CD4-positive, alpha-beta T cell (primary cell): ENCODE measurements at regions not wholly inside any gene's neighbourhood (a gene's known extent, or its start where the extent isn't known, plus 50 kb on each side); places are given as distances from the start of the nearest gene placed in this dataset.

Experiments
- ATAC-seq: fragments of 200-7000 bp; cut with Tn5 transposase; one replicate; pipeline ENCODE4 v1.10.0; 2022; ENCODE audit warnings: mild to moderate bottlenecking; ENCODE audit not compliant: poor library complexity
- CTCF ChIA-PET: fragments of 350-600 bp; sonication (Branson Sonifier 250); formaldehyde crosslinking; loops from one replicate; lab custom pipeline; 2021; ENCODE audit warnings: antibody characterized with exemption, inconsistent platforms; lab: Charles Lee
- POLR2A ChIA-PET: fragments of 350-600 bp; sonication (Branson Sonifier 250); formaldehyde crosslinking; loops from one replicate; lab custom pipeline; 2021; ENCODE audit warnings: antibody characterized with exemption, inconsistent platforms; lab: Charles Lee
- DNase-seq, 14 experiments: peaks; one replicate each; pipeline ENCODE4 v3.0.0-alpha.2; 2013 to 2020; ENCODE audit warnings: mixed read lengths in 2 of 14
- H3K27ac ChIP-seq, 2 donors: one replicate each; pipeline versions ENCODE4 v1.5.1 to v1.7.0; 2013; ENCODE audit warnings: low read length in 2 of 2, low read depth in 1 of 2, mild to moderate bottlenecking in 1 of 2
- H3K27me3 ChIP-seq, 2 experiments: 1 replicate in 1 of 2; 2 replicates in 1 of 2; pipeline versions ENCODE4 v1.6.1 to v1.7.0; 2013; ENCODE audit warnings: low read length in 2 of 2, control low read depth in 1 of 2, mild to moderate bottlenecking in 1 of 2, moderate library complexity in 1 of 2; ENCODE audit not compliant: insufficient read depth in 2 of 2, control insufficient read depth in 1 of 2
- H3K36me3 ChIP-seq: one replicate; pipeline ENCODE4 v1.6.1; 2013; ENCODE audit warnings: low read length, control low read depth; ENCODE audit not compliant: insufficient read depth
- H3K4me1 ChIP-seq: one replicate; pipeline ENCODE4 v1.6.1; 2013; ENCODE audit warnings: low read length, control low read depth; ENCODE audit not compliant: insufficient read depth
- H3K4me3 ChIP-seq: one replicate; pipeline ENCODE4 v1.5.1; 2013; ENCODE audit warnings: mild to moderate bottlenecking, low read length, moderate library complexity
- H3K9me3 ChIP-seq, 2 experiments: 1 replicate in 1 of 2; 2 replicates in 1 of 2; pipeline versions ENCODE4 v1.6.1 to v1.7.0; 2013; ENCODE audit warnings: low read length in 2 of 2, mild to moderate bottlenecking in 2 of 2, control low read depth in 1 of 2, moderate library complexity in 1 of 2; ENCODE audit not compliant: control insufficient read depth in 1 of 2, insufficient read depth in 1 of 2
- H3K27ac Mint-ChIP-seq: one replicate; pipeline ENCODE4 v1.8.0; 2020; ENCODE audit warnings: mixed read lengths
- H3K27me3 Mint-ChIP-seq: one replicate; pipeline ENCODE4 v1.8.0; 2021; ENCODE audit warnings: mixed read lengths
- H3K36me3 Mint-ChIP-seq: one replicate; pipeline ENCODE4 v1.8.0; 2021; ENCODE audit warnings: low read depth, mixed read lengths
- H3K4me1 Mint-ChIP-seq: one replicate; pipeline ENCODE4 v1.8.0; 2021; ENCODE audit warnings: low read depth, mixed read lengths
- H3K4me3 Mint-ChIP-seq: one replicate; pipeline ENCODE4 v1.8.0; 2020; ENCODE audit warnings: mild to moderate bottlenecking, mixed read lengths
- H3K9me3 Mint-ChIP-seq: one replicate; pipeline ENCODE4 v1.8.0; 2020; ENCODE audit warnings: mixed read lengths
- CTCF ChIP-seq: fragments of 200-600 bp; IDR thresholded peaks from one replicate; pipeline ENCODE4 v1.8.0; 2022; ENCODE audit warnings: antibody characterized with exemption, mild to moderate bottlenecking
- intact Hi-C, 2 experiments: fragments of 100-400 bp; cut with DNase I in 1 of 2; cut with micrococcal nuclease in 1 of 2; formaldehyde crosslinking; loops; one replicate each; pipeline versions ENCODE4 v1.15.1 to v1.9.0; 2023 to 2025; cut with DNase I, micrococcal nuclease

GRCh38 chr12:25009496-25010092 lies 60.7 kb upstream of the BCAT1 start:
- Histone ChIP-seq H3K36me3 (no peaks in the 10 kb centered on the region), H3K4me1 (no peaks in the 10 kb centered on the region), H3K27me3 (no peaks in the 10 kb centered on the region), H3K4me3 (no peak overlapping the region), H3K9me3 (no peaks in the 10 kb centered on the region), H3K27ac (no peak overlapping the region)
- H3K4me3 Mint-ChIP-seq: no peak overlapping the region
- ChIA-PET POLR2A (interaction anchor here (1.0 to 1.2 kb wide), 2 partner anchors 42 to 43 kb away, joined by 3 to 4 read pairs; a partner anchor contains a TSS), CTCF (no interaction called here)
- H3K27ac Mint-ChIP-seq: no peak overlapping the region
- no peaks in the 10 kb centered on the region for H3K27me3 Mint-ChIP-seq
- intact Hi-C loops: no loop called here
- no peaks in the 10 kb centered on the region for H3K9me3 Mint-ChIP-seq
- ATAC-seq (no peak), DNase-seq (no peak)
- no peak for TF ChIP-seq CTCF
- no peaks in the 10 kb centered on the region for H3K4me1 Mint-ChIP-seq
- H3K36me3 Mint-ChIP-seq: no peaks in the 10 kb centered on the region

GRCh38 chr12:25005376-25005775 lies 56.5 kb upstream of the BCAT1 start:
- no peaks in the 10 kb centered on the region for H3K27me3 ChIP-seq
- H3K9me3 ChIP-seq: no peaks in the 10 kb centered on the region
- H3K36me3 ChIP-seq: no peaks in the 10 kb centered on the region
- DNase-seq (no peak), ATAC-seq (no peak)
- no peak overlapping the region for H3K4me3 ChIP-seq
- Mint-ChIP-seq H3K4me1 (no peaks in the 10 kb centered on the region), H3K27me3 (no peaks in the 10 kb centered on the region), H3K36me3 (no peaks in the 10 kb centered on the region), H3K4me3 (no peak overlapping the region), H3K27ac (no peak overlapping the region), H3K9me3 (no peaks in the 10 kb centered on the region)
- CTCF ChIA-PET: no interaction called here
- TF ChIP-seq CTCF: no peak
- POLR2A ChIA-PET: no interaction called here
- no peaks in the 10 kb centered on the region for H3K4me1 ChIP-seq
- no peak overlapping the region for H3K27ac ChIP-seq
- intact Hi-C loops: no loop called here

GRCh38 chr12:25004447-25004846 lies 55.5 kb upstream of the BCAT1 start:
- no peak for DNase-seq
- ChIA-PET POLR2A (no interaction called here), CTCF (no interaction called here)
- Histone ChIP-seq H3K4me1 (no peaks in the 10 kb centered on the region), H3K27me3 (no peaks in the 10 kb centered on the region), H3K9me3 (no peaks in the 10 kb centered on the region), H3K4me3 (no peak overlapping the region), H3K36me3 (no peaks in the 10 kb centered on the region), H3K27ac (no peak overlapping the region)
- intact Hi-C loops: no loop called here
- no peak for ATAC-seq
- no peak overlapping the region for H3K27ac Mint-ChIP-seq
- H3K4me1 Mint-ChIP-seq: no peaks in the 10 kb centered on the region
- no peak for TF ChIP-seq CTCF
- no peaks in the 10 kb centered on the region for H3K9me3 Mint-ChIP-seq
- no peaks in the 10 kb centered on the region for H3K36me3 Mint-ChIP-seq
- no peaks in the 10 kb centered on the region for H3K27me3 Mint-ChIP-seq
- H3K4me3 Mint-ChIP-seq: no peak overlapping the region
